ENCODE measurements at regions not wholly inside any gene's neighbourhood (a gene's known extent, or its start where the extent isn't known, plus 50 kb on each side); places are given as distances from the start of the nearest gene placed in this dataset.

DNA sequence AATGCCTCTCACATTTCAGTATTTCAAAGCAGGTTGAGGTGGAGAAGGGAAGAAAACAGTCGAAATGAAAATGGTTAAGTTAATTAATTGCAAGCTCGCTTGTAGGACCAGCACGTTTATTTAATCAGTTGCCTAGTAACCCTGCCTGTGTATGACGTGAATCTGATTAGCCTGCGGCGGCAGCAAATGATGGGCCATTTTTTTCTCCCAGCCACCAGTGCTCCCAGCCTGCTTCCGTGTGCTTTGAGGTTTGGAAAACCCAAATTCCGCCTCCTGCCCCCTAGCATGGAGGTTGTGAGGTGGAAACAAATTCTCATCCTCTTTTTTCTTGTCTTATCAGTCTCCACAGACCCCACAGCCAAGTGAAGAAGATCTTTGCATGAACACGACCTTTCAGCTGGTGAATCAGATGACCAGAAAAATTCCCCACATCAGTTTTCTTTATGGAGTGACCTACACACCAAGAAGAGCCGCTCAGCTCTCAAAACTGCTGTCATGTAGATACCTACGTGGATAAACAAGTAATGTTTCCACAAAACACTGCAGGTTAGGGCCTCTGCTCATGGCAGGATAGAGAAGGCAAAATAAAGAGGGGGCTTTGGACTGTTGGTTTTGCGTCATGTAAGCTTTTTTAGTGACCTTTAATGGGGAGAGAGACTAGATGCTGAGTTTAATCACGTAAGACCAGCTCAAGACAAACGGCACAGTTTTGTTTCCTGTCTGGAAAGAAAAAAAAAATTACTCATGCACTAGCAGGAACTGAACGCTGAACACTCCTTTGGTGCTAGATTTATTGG, 572.9 kb upstream of the NOX3 start:
- DNase-seq = no peak

DNA sequence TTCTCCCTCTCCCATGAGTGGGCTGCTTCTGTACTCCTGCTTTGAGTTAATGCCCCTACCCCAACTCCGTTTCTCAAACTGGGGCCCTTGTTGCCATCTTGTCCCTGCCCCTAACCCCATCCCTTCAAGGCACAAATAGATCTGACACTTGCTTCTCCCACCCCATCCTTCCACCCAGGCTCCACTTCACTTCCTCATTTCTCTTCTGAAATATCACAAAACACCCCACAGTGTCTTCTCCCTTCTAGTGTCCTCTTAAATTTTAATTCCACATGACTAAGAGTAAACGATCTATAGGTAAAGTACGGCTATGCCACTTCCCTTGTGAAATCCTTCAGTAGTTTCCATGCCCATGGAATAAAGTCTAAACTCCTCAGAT, 571.6 kb upstream of the NOX3 start:
- no peak for DNase-seq

DNA sequence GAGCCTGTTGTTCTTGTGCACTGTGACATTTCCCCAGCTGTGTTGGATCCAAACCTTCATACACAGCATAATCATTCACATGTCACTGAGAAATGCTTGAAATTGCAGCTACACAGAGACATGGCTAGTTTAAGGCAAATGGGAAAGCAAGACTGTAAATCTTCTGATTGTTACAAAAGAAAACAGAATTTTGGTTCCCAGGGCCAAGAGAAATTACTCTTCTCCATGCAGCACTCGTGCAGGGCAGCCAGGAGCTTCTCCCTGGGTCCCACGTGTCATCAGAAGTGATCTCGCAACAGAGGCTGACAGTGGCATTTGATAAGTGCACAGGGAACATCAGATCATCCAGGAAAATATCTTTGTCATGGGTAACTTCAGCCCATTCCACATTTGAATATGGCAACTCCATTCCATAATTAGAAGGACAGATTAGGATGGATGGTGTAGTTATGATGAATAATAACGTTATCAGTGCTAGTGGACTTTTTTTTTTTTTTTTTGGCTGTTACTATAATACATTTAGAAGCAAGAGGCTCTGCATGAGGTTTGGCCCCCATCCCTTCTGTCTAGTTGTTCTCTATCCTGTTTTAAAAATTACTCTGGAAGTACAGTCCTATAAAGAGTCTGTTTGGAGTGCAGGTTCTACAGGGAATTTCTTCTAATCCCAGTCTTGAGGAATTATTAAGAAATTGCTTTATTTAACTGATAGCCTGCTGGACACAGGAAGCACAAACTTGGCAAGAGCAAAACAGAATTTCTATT, 571.0 kb upstream of the NOX3 start:
- no peak for DNase-seq

DNA sequence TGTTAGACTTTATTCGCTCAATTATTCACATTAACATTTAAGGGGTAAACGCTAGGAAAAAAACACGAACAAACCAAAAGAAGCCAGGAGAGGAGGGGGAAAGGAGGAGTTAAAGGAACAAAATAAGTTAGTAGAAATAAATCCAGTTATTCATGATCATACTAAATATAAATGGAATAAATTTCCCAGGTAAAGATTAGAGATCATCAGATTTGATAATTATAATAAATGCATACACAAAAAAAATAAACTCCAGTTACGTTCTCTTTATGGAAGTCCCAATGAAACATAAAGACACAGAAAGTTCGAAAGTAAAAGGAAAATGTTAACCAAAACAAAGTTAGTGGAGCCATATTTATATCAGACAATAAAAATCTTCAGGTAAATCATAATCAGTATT, 568.7 kb upstream of the NOX3 start:
- no peak for DNase-seq

DNA sequence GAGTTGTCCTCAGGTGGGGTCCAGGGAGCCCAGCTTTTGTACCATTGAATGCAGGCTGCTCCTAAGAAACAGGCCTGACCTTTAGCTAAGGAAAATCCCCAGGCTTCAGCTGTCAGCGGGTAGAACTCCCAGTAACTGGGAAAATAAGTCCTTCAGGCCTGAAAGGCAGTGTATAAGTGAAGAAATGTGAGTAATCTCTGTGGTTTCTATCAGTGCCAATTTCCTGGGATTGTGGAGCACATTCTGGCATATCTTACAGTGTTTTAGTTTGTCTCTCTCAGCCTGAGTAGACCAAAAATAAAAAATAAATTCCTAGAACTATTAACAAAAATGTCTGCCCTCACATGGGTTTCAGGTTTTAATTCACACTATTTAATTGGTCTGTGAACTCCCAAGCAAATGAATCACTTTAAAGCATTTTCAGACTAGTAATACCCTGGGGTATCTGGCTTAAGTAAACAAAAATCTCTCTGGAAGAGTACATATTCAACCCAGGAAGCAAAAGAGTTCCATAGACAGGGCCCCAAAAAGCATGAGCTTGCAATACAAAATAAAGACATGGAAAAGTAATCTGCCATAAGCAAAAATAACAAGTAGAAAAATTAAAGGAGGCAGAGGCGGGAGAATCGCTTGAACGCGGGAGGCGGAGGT, 566.2 kb upstream of the NOX3 start:
- no peak for DNase-seq

DNA sequence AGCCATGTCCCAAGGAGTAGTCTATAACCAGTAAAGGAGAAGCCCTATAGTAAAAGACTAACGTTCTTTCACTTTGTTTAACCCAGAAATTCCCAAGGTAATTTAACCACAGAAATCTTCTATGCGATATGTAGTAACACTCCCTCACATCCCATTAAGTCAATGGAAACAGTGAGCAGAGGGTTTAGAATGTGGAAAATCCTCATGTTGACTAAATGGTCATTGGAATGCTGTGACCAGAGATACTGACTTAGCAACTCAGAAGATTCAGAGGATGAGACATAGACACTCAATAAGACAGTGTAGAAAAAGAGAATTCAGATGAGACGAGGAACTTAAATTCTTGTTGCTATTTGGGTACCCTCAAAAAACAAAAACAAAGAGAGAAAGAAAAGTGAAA, 562.2 kb upstream of the NOX3 start:
- DNase-seq = no peak

DNA sequence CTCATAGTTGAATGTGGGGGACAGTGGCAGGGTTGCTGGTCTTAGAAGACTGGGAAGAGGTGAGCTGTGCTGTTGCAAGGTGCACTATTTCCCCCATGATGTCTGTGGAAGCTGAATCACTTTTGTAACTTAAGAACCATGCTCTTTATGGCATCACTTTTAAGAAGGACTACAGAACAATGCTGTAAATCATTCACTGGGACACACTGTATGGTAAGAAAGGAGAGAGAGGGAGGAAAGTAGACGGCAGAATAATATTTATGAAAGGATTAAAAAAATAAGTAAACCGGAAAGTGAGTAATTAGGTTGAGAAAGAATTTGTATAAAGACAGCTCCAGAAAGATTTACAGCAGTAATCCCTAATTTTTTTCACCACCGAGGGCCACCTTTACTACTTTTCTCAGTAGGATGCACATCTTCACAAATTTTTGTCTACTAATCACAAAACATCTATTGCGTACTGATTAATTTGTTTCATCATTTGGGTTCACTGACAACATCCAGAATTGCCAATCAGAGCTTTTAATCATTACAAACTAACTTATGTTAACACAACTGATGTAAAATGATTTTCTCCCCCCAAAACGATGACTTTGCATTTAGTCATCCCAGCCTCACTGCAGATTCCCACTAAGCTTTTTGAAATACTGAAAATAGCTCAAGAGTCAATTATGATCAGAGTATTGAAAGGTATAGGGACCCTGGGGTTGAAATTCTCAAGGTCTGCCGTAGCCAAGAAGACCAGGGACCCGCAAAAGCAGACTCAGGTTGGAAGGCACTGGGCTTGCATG, 560.7 kb upstream of the NOX3 start:
- DNase-seq = no peak

DNA sequence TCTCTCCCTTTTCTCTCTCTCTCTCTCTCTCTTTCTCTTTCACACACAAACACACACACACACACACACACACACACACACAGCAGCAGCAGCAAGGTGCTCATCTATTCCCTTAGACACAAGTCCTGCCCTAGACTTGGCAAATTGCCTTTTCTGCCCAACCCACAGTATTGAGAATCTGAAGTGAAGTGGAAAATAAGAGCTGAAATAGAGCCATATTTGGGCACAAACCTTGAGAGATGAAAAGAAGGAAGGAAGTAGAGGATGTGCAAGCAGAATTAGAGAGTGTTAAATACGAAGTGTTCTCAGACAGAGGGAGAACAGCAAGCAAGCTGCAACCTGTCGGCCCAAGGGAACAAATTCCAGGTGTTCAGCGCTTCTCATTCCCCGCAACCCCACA, 557.5 kb upstream of the NOX3 start:
- no peak for DNase-seq

DNA sequence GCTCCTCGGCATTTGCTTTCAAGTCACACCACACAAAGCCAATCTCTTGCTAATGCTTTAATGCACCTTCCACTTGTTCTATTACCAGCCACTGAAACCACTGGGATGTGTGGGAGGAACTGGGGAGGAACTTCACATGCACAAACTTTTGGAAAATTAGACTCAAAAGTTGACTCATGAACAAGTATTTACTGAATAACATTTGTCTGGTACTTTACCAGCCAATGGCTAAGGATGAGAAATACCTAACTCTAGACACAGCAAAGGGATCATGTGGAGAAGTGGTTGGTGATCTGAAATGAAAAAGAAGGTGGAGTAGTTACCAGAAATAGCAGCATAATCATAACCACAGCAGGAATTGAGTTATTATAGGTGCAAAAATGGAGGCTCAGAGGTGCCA, 554.0 kb upstream of the NOX3 start:
- DNase-seq = no peak

DNA sequence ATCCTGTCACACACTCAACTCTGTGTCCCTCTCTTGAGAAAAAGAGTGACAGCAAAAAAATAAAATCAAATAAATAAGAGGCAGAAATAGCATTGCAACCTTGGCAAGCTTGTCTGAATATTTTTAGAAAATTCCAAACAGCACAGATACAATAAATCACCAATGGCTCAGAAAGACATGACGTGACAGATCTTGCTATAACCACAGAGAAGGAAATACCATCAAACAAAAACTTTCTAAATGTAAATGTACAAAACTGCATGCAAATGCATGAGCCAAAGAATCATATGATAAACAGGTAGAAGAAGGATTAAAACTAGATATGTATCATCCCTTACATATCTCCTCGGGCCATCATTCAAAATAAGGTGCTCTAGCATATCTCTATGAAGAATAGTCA, 549.2 kb upstream of the NOX3 start:
- no peak for DNase-seq

DNA sequence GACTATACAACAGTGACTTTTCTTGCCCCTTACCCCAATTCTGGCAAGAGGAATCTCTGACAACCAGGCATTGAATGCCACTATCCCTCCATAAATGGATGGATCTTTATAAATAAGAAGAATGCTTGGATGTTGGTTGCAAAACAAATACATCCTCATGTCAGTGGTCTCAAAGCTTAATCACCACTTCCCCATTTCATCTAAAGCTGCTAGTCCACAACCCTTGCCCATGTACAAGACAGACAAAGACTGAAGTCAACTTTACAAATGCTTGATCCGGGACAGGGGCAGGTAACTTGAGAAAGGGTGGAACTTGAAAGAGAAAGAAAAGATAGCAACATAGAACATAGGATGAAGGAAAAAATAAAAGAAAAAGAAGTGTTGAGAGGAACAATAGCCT, 540.5 kb upstream of the NOX3 start:
- DNase-seq = no peak

DNA sequence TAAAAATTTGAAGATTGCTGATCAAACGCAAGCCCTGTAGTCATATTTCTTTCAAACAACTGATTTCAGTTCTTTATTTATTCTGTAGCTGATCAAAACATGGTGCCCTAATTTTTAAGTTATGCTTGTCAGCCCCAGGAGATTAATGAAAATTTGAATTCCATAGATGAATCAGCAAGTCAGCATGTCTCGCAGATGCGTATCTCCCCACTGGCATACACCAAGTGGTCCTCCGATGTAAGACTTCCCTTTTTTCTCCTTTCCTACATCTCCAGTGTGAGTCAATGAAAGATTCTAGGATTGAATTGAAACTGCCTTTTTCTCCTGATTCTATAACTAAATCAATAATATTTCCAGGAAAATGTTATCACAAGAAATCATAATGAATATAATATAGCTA, 539.6 kb upstream of the NOX3 start:
- no peak for DNase-seq

DNA sequence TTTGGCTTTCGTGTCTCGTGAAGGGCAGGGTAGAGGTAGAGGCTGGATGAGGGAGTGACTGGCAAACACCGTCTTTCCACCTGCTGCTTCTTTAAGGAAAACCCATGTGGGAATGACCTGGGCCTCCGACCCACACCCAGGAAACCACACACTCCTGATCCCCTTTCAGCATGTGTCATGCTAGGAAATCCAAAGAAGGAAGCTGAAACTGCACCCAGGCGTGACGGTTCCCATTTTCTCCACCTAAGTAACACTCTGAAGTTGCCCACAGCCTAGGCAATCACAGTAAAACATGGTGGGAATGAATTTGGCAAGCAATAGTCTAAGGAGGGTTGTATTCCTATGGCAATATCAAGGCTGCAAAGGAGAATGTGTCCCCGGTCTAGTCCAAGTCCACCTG, 538.4 kb upstream of the NOX3 start:
- no peak for DNase-seq

DNA sequence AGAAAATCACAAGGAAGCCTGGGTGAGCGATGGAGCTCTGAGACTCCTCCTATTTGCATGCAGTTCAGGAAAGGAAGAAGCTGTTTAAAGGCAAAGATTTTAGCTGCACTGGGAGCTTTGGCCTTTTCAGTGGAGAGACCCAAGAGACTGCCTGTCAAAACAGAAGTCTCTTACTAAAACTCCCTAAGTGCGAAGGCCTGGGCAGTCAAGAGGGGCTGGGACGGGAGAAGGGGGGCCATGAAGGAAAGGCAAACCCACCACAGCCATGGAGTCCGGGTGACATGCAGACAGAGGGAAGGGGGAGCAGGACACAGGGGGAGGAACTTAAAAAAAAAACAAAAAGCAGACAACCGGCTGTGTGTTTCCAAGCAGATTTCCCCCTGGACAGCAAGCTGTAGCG, 537.6 kb upstream of the NOX3 start:
- no peak for DNase-seq

DNA sequence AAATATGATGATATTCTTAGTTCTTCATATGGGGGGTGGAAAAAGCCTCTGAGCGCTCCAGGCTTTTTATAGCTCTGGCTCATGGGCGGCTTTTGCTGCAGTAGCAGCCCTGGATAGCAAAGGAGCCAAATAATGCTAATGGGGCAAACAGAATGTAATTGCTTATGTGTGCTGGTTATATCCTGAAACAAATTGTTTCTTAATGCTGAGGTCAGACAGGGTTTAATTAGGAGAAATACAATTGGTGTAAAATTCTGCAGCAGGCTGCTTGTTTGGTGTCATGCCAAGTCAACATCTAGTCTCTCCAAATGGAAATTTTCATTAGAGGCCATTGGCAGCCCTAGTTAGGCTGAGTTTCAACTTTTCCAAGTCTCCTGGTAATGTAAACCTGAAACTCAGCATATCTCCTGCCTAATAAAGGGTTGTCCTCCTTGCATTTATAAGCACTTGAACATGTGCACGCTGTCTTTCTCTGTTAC, 530.1 kb upstream of the NOX3 start:
- no peak for DNase-seq

DNA sequence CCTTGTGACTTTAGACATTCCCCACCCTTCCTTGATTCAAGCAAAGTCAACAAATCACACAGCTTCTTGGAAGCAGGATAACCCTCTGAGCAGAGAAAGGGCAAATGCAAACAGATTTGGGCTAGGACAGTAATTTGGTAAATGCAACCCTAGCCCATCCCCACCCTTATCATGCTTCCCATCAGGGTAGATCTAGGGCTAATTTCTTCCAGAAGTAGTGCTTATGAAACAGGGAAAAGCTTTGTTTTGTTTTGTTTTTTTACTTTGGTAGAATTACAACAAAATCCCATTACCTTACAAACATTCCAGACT, 525.1 kb upstream of the NOX3 start:
- DNase-seq = no peak

DNA sequence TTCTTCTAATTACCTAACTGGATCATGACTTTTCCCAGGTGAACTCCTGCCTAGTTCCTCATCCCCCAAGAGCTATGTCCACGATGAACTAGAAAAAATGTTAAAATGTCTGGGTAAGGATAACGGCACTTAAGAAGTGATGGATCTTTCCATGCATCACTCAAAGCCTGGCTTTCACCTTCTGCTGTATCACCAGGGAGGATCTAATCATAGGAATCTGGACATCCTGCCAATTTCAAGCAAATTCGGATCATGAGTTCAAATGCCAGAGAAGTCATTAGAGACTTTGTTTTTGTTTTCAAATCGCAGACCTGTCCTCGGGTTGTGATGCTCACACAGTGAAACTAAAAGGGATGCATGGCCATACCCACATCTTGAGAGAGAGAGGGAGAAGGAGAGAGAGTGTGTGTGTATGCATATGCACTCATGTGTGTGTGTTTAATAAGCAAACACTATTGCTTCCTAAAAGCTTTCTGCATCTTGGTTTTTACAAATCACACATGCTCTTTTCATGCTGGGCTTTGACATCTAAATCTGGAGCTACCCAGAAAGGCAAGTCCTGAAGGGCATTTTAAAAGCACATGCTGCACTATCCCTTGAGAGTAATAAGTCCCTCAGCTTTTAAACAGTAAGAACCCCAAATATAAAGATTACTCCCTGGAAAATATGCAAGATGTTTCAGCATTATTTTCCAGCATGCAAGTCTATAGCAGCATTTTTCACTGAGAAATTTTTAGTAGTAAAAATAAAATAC, 524.6 kb upstream of the NOX3 start:
- DNase-seq = no peak

DNA sequence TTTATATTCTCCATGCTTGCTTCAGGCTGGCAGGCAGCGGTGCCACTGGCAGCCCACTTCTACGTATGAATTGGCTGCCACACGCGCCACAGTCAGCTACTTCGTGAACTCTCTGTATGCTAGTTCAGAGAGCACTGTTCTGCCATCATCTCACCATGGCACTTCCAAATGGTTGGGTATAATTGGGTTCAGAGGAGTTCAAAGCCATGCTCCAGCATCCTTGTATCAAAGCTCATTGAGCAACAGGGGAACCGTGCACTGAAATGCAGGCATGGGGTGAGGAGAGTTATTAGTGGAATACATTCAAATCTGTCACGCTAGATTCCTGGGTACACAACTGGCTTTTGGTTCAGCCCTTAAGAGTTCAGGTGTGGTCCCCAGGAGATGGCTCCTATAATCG, 519.9 kb upstream of the NOX3 start:
- DNase-seq = no peak

DNA sequence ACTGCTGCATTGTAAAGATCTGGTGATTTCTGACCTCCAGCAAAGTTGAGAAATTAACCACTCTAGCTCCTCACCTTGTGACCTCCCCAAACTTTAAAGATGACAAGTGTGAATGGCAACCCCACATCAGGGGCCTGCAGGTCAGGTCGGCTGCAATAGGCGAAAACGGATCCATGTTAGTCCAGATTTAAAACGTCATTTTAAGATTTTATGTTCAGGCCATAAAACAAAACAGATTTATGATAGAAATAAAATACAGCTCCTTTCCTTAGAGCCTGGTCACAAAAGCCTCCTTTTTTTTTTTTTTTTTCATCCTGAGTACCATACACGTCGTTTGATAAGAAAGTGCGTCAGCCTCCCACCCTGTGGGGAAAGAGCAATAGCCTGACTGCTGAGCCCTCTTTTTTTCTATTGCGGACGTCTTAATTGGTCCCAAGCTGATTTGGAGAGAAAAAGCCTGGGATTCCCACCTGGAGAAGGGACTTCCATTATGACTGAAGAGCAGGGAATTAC, 519.2 kb upstream of the NOX3 start:
- DNase-seq = no peak

DNA sequence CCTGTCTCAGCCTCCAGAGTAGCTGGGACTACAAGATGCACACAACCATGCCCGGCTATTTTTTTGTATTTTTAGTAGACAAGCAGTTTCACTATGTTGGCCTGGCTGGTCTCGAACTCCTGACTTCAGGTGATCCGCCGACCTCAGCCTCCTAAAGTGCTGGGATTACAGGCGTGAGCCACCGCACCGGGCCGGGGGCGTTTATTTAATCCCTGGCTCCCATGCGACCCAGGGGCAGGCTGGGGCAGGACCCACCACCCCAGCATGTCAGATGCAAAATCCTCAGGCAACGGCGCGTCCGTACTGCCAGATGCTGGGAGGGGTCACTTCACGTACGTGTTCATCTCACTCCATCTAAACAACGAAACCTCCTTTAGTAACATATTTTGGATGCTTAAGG, 518.7 kb upstream of the NOX3 start:
- no peak for DNase-seq

DNA sequence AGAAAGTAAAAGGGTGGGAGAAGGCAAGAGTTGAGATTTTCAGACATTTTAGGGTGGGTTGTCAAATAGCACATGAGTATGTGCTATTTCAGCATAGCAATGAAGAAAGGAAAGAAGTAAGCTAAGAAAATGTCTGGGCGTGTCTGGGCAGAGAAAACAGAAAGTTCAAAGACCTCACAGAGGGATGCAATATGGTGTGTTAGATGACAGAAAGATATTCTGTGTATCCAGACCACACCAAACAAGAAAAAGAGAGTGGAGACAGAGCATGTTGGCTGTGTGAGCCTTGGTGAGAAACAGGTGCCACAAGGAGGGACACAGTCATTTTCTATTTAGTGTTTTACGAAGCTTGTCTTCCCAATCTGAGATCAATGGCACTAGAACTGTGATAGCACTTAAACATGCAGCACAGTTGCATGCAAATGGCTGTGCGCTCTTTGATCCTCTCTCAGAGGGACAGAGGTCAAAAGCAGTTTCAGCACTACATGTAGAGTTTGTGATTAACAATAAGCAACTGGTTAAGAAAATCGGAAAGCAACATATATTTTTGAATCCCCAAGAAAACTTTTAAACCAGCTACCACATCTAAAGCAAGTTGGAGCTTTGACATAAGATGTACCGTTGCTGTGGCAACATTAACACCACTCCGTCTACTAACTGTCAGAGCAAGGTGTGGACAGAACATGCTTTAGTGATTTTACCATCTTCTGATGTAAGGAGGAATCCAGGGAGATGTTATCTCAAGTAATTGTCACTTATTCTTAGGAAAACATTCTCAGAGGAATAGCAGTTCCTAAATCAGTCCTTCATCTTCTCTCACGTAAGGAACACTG, 515.5 kb upstream of the NOX3 start:
- no peak for DNase-seq

DNA sequence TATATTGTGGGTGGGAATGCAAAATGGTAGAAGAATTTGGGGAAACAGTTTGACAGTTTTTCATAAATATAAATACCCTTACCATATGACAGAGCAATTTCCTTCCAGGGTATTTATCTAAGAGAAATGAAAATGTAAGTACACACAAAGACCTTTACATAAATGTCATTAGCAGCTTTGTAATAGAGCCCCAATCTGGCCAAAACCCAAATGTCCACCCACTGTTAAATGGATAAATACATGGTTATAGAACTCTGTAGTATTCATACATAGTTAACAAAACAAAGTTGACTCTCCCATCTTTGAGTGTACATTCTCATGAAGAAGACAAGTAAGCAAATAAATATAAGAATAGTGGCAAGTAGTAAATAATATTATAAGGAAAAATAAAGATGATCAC, 514.8 kb upstream of the NOX3 start:
- no peak for DNase-seq

All from SW 1271 (cell line).